ENCODE measurements at regions not wholly inside any gene's neighbourhood (a gene's known extent, or its start where the extent isn't known, plus 50 kb on each side); places are given as distances from the start of the nearest gene placed in this dataset.
"Not testable (repeated sequence)": the region's sequence is repeated elsewhere in the genome, so short reads cannot be mapped to it uniquely, and the experiment has no call there.

GRCh38 chr3:17812328-17812727, 69.9 kb upstream of the TBC1D5 start:
- not testable (repeated sequence) for TF ChIP-seq CTCF, POLR2A, EP300 (IDR thresholded peaks at IDR 0.05)
